HuH-7 (cell line): ENCODE measurements at regions not wholly inside any gene's neighbourhood (a gene's known extent, or its start where the extent isn't known, plus 50 kb on each side); places are given as distances from the start of the nearest gene placed in this dataset.

ENCODE experiments used
- DNase-seq: peaks from one replicate; pipeline ENCODE4 v3.0.0; 2011; ENCODE audit warnings: low spot score

- DNase-seq: no peak
Observed at GRCh38 chr5:165565911-165566310, 2060.5 kb downstream of the MAT2B start.

- no peak for DNase-seq
Observed at GRCh38 chr5:165569551-165569950, 2064.1 kb downstream of the MAT2B start.

- no peak for DNase-seq
Observed at GRCh38 chr5:165573445-165573844, 2068.0 kb downstream of the MAT2B start.

- DNase-seq: no peak
Observed at GRCh38 chr5:165574100-165574499, 2068.7 kb downstream of the MAT2B start.

GRCh38 chr5:165576678-165577275, 2071.4 kb downstream of the MAT2B start:
- no peak for DNase-seq

GRCh38 chr5:165579911-165580310, 2074.5 kb downstream of the MAT2B start:
- no peak for DNase-seq

- no peak for DNase-seq
Observed at GRCh38 chr5:165594693-165595092, 2089.3 kb downstream of the MAT2B start.

GRCh38 chr5:165602529-165602928, 2097.1 kb downstream of the MAT2B start:
- no peak for DNase-seq

GRCh38 chr5:165607026-165607425, 2101.6 kb downstream of the MAT2B start:
- no peak for DNase-seq

GRCh38 chr5:165609871-165610270, 2104.5 kb downstream of the MAT2B start:
- no peak for DNase-seq

- peak; percentile 10 for DNase-seq
Observed at GRCh38 chr5:165616490-165617405, 2111.3 kb downstream of the MAT2B start.

- DNase-seq: no peak
Observed at GRCh38 chr5:165617491-165617890, 2112.1 kb downstream of the MAT2B start.

- no peak for DNase-seq
Observed at GRCh38 chr5:165620394-165620793, 2115.0 kb downstream of the MAT2B start.

GRCh38 chr5:165622864-165623536, 2117.6 kb downstream of the MAT2B start:
- no peak for DNase-seq

GRCh38 chr5:165624166-165624946, 2118.9 kb downstream of the MAT2B start:
- DNase-seq: no peak

- no peak for DNase-seq
Observed at GRCh38 chr5:165626161-165626560, 2120.7 kb downstream of the MAT2B start.

GRCh38 chr5:165627548-165628170, 2122.2 kb downstream of the MAT2B start:
- peak; percentile 52 for DNase-seq

GRCh38 chr5:165630261-165630778, 2124.9 kb downstream of the MAT2B start:
- DNase-seq: peak; percentile 57

- DNase-seq: no peak
Observed at GRCh38 chr5:165631235-165631634, 2125.8 kb downstream of the MAT2B start.

- no peak for DNase-seq
Observed at GRCh38 chr5:165642366-165642765, 2136.9 kb downstream of the MAT2B start.

GRCh38 chr5:165665735-165666400, 2160.4 kb downstream of the MAT2B start:
- no peak for DNase-seq
